GM21723 (cell line): ENCODE measurements at regions not wholly inside any gene's neighbourhood (a gene's known extent, or its start where the extent isn't known, plus 50 kb on each side); places are given as distances from the start of the nearest gene placed in this dataset.

Experiments used
- ATAC-seq: cut with Tn5 transposase; IDR thresholded peaks from one replicate; pipeline ENCODE4 v1.9.1; 2021; ENCODE audit warnings: mild to moderate bottlenecking, moderate library complexity; ENCODE audit not compliant: unreplicated experiment

- no peak for ATAC-seq
These were observed 223.5 kb upstream of the EEA1 start for GRCh38 chr12:93152617-93153016.

DNA sequence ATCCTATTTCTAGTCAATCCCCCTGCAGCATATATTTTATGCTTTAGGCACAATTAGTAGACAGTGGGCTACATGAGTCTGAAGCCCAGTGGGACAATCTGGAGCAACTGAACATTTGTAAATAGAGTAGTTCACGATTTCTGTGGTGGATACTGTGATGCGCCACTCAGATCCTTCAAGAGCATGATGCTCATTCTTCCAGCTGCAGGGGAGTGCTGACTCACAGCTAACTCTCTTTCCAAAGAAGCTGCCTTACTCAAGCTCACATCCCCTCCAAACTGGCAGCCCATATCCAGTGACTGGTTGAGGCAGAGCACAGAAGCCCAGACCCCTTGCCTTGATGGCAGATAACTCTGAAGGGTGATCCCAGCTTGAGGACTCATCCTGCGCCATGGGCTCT is 224.2 kb upstream of the EEA1 start:
- ATAC-seq, result no peak

DNA sequence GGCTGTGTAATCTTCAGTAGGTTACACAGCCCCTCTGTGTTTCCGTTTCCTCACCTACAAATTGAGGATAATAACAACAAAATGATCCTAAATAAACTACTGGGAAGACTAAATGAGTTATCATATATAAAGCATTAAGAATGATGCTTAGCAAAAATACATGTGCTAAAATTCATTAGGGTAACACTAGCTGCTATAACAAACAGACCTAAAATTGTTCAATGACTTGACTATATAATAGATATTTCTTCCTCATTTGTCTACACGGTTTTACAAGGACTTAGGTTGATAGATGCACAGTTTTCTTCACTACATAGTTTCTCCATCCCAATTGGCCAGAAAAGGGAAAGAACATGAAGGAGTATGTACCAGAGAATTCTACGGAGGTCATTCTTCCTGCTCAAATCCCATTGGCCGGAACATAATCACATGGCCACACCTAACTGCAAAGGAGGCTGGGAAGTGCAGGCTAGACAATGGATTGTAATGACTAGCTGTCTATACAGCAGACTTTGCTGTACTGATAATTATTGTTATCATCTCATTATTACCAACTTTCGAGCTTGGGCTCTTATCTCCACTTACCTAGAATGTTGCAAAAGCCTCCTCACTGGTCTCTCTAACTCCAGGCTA is 223.5 kb upstream of the NUDT4 start:
- ATAC-seq, result no peak

DNA sequence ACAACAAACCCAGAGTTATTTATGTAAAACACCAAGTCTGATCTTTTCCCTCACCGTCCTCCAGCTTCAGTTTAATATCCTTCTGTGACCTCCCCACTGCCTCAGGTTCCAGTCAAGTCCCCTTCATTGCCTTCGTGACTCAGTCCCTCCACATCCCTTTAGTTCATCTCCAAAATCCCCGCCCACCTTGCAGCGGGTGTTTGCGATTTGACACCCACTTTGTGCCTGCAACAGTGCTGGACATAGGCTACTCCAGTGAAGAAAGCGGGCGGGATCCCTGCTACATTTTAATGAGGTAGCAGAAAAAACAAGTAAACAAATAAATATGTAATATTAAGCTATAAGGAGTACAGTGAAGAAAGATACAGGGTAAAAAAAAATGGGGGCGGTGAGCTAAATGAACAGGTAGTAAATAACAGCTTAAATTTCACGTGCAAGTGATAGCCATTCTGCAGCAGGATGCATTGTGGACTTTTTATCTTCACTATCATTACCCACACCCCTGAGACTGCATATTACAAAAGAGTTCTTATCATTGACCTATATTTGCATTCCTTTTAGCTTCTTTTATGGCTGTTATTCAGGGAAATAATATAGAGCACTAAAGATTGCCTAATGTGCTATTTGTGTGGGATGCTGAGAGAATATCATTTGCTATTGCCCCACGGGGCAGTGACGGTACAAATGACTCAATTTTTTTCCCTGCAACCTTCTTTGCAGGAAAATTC is 222.8 kb upstream of the NUDT4 start:
- no peak for ATAC-seq

DNA sequence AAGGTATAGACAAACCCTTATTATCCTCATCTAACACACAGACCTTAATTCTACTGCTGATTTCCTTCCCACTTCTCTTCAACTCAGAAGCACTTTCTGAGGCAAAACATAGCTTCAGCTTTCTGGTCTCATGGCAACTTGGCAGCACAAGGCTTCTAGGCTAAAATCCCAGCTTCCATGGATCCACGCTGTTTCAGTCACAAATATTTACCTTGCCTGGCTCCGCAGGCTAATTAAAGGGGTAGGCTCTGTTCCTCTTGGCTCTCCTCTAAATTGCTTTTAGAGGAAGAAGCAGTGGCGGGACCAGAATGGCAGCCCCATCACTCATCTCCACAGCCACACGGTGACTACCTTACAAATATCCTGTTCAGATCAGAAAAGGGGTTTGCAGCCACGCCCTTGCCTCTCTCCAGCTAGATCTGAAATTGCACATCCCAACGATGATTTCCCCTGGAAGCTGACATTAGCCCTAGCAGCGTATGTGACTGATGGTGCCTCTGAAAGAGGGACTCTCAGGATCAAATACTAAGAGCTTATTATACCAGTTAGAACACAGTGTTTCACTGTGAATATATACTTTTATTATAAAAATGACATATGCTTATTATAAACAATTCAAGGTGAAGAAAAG is 221.5 kb upstream of the NUDT4 start:
- ATAC-seq, result no peak

DNA sequence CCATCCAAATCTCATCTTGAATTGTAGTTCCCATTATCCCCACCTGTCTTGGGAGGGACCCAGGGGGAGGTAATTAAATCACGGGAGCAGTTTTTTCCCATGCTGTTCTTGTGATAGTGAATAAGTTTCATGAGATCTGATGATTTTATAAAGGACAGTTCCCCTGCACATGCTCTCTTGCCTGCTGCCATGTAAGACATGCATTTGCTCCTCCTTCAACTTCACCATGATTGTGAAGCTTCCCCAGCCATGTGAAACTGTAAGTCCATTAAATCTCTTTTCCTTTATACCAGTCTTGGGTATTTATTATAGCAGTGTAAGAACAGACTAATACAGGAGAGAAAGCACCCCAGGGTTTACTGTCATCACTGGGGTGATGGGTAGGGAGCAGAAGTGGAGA is 220.4 kb upstream of the NUDT4 start:
- no peak for ATAC-seq

DNA sequence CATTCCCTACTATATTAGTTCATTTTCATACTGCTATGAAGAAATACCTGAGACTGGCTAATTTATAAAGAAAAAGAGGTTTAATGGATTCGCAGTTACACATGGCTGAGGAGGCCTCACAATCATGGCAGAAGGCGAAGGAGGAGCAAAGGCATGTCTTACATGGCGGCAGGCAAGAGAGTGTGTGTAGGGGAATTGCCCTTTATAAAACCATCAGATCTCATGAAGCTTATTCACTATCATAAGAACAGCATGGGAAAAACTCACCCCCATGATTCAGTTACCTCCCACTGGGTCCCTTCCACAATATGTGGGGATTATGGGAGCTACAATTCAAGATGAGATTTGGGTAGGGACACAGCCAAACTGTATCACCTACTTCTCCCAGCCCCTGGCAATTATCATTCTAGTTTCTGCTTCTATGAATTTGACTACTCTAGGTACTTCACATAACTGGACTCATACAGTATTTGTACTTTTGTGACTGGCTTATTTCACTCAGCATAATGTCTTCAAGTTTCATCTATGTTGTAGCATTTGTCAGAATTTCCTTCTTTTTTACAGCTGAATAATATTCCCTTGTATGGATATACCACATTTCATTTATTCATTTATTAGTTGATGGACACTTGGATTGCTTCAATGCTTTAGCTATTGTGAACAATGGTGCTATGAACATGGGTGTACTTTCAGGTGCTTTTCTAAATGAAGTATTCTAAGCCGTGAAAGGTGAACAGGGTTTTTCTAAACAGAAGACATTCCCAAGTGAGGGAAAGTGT is 219.5 kb upstream of the NUDT4 start:
- ATAC-seq, result no peak

DNA sequence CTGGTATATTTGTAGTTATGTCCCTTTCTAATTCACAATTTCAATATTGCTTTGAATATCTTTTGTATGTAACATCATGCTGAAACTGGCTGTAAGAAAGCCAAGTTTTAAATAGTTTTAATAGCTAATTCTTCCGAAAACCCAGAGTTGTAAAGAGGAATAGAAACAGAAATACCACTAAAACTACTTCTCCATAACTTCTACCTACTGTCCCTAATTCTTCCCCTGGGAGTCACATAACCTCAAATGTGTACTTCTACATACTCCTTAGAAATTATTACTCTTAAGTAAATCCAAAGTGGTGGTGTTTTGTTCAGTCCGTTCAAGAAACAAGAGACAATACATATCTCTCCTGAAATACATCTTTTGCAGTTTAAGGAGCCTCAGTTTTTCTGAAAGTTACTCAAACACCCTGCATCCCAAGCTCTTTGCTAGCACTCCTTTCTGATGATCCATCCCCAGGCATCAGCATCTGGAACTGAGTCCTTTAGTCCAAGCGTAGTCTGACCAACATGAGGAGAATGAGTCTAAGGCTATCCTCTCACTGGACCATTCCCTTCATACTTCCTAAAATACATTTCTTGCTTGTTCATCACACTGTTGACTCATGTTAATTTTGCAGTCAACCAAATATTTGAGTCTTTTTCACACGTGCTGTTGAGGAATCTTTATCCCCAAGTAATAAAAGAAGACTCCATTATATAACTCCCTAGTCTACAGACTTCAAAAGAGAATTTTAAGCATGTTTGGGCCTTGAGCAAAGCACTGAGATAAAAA is 214.3 kb upstream of the NUDT4 start:
- no peak for ATAC-seq

DNA sequence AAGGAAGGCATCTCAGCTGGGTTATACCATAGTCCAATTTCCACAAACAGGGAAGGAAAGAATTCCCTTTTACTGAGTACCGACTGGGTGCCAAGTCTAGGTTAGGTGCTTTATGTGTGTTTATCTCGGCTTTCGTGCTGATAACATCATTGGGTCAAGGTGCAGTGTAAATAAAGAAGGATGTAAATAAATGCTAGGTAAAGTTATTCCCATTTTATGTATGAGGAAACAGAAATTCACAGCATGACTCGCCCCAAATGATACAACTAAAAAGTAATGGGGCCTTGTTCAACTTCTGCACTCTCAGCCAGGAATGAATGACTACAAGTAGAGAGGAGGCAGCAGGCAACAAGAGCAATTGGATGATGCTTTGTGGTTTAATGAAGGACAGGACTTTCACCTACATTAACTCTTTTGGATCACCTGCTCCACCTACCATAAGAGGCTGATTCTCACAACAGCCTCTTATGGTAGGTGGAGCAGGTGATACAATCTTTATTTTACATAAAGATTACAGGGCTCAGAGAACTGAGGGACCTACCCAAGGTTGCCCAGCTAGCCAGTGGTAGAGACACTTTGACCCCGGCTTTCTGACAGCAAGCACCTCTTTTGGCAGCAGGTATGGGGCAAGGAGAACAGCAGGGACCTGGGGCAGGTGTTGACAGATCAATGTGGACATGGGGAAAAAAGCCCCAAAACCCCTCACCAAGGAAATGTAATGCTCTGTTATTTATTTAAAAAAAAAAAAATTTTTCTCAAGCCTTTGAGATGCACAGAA is 213.4 kb upstream of the NUDT4 start:
- no peak for ATAC-seq

DNA sequence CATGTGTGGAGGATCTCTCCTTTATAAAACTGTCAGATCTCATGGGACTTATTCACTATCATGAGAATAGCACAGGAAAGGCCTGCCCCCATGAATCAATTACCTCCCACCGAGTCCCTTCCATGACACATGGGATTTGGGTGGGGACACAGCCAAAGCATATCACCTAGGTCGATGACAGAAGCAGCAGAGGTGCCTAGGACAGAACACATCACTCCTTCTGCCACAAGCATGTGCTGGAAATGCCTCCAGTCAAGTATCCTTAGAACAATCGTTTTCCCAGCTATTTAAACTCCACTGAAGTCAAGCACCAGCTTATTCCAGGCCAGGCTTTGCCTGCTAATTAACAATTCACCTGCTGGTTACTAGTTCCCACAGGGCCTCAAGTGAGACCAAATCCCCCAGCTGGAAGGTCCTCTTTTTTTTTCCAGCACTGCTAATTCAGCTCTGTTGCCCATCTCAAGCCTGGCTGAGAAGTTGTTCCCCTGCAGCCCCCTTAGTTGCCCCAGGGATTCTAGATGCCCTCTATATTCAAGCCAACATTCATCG is 212.3 kb upstream of the NUDT4 start:
- ATAC-seq, result no peak

DNA sequence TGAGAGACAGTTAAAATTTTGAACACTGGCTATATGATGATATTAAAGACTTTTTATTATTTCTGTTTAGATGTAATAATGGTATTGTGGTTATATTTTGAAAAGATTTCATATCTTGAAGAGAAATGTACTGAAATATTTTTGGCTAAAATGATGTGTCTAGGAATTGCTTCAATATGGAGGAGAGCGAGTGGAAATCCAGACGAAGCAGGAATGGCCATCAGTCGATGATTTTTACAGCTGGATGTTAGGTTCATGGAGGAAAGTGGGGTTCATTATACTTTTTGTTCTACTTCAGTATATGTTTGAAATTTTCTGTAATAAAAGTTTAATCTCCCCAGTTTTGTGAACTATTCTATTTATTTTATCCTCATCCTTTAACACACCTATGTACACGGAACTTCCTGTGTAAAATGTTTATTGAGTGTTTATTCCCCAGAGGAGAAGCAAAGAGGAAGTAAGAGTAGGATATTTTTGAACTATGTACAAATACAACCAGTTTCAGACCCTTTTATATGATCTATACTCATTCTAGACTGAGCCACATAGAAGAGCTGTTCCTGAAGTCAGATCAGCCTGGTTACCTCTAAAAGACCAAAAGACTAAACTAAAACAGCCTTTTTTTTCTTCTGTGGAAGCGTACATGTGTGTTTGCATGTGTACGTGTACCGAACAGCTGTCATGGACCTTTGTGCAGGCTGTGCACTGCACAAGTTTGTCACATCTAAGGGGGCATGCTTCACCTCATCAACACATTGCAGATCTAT is 211.0 kb upstream of the NUDT4 start:
- peak; percentile 75 for ATAC-seq

DNA sequence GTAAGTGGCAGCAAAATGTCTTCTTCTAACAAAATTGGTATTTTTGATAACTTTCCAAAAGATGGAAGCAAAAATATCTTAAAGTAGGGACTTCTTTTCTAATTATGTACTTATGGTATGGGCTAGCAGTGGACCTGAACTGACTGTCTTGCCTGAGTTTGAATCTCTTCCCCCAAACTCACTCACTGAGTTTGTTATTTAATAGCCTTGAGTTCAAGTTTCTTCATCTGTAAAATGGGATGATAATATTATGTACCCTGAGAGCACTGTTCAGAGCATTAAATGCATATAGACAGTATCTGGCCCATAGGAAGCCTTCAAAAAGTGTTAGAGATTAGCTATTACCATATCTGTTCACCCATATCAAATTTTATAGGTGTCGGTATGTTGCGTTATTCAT is 210.4 kb upstream of the NUDT4 start:
- ATAC-seq, result peak; percentile 11

DNA sequence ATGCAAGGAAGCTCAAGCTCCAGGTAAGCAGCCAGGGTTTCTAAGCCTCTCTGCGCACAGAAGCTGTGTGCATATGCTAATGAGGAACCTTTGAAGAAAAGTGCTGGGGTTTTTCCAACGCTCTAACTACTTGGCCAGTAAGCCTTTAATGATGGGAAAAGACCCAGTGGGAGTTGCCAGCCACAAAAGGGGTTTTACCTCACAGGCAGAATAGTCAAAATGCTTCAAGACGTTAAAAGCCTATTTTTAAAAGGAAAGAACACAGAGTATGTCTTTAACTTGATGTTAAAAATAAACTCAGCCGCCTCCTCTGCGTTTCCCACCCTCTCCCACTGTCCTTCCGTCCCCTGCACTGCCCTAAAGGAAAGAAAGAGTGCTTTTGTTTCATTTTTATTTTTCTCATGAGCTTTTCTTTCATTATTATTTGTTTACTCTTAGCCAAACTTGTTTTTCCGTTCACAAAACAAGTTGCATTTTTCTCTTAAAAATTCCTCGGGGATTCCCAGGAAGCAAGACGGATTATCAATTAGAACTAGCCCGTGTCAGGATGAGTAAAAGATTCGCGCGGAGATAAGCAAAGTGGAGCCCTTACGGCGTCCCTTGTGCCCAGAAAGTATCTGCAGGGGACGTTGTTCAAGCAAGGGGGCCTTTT is 209.8 kb upstream of the NUDT4 start:
- ATAC-seq, result peak; percentile 61

GRCh38 chr12:93168751-93169150 is 209.0 kb upstream of the NUDT4 start:
- no peak for ATAC-seq

DNA sequence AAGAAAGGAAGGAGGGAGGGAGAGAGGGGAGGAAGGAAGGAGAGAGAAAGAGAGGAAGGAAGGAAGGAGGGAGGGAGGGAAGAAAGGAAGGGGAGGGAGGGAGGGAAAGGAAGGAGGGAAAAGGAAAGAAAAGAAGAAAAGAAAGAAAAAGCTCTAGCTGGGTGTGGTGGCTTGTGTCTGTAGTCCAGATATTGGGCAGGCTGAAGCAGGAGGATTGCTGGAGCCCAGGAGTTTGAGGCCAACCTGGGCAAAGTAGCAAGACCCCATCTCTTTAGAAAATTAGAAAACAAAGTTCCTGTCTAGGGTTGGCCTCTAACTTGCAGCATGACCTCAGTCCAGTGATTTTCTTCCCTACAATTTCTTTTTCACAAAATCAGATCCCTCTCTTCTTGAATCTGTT is 208.2 kb upstream of the NUDT4 start:
- no peak for ATAC-seq

- ATAC-seq, result no peak
These were observed 206.8 kb upstream of the NUDT4 start for GRCh38 chr12:93170928-93171327.

- ATAC-seq, result no peak
These were observed 204.4 kb upstream of the NUDT4 start for GRCh38 chr12:93173178-93173957.

DNA sequence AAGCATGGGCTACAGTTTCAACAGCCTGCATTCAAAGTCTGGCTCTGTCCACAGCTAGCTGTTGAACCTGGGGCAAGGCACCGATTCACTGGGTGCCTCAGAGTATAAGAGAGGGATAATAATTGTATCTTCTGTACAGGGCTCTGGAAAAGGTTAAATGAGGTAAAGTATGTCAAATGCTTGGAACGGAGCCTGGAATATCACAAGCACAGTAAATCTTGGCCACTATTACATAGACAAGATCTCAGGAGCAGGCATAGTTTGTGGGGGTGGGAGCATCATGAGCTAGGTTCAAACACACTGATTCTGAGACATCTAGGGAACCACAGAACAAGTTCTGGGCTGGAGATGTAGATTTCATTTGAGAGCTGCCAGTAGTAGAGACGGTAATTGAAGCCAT is 203.7 kb upstream of the NUDT4 start:
- ATAC-seq, result no peak
